H1 (cell line): ENCODE measurements at regions not wholly inside any gene's neighbourhood (a gene's known extent, or its start where the extent isn't known, plus 50 kb on each side); places are given as distances from the start of the nearest gene placed in this dataset.

Experiments
- CHD2 ChIP-seq: IDR thresholded peaks from 2 replicates; pipeline ENCODE4 v1.6.1; 2012; ENCODE audit warnings: low read length, improper control_type of control experiment
- POLR2A ChIP-seq, 2 experiments: IDR thresholded peaks; 1 replicate in 1 of 2; 2 replicates in 1 of 2; pipeline ENCODE4 v1.6.1; 2011; ENCODE audit warnings: low read depth in 2 of 2, low read length in 2 of 2, mild to moderate bottlenecking in 2 of 2; ENCODE audit errors: control extremely low read depth in 1 of 2
- POLR2AphosphoS5 ChIP-seq: IDR thresholded peaks from 2 replicates; pipeline ENCODE4 v1.6.1; 2011; ENCODE audit warnings: low read depth, low read length
- RFX5 ChIP-seq: IDR thresholded peaks from 2 replicates; pipeline ENCODE4 v1.6.1; 2011; ENCODE audit warnings: low read depth, low read length, improper control_type of control experiment, borderline replicate concordance
- TAF1 ChIP-seq: IDR thresholded peaks from 2 replicates; pipeline ENCODE4 v1.6.1; 2011; ENCODE audit warnings: mild to moderate bottlenecking, low read depth, low read length
- TAF7 ChIP-seq: optimal IDR thresholded peaks from 2 replicates; pipeline ENCODE3; 2011; ENCODE audit warnings: low read depth, mild to moderate bottlenecking, inconsistent platforms, low read length, moderate library complexity, borderline replicate concordance
- TF ChIP-seq, protein P1 (sequence below), 3 experiments: IDR thresholded peaks; 1 replicate in 2 of 3; 2 replicates in 1 of 3; pipeline versions ENCODE4 v1.5.1 to v1.6.1; 2011; ENCODE audit warnings: low read length in 3 of 3, mild to moderate bottlenecking in 3 of 3, inconsistent platforms in 2 of 3, low read depth in 1 of 3, moderate library complexity in 1 of 3; ENCODE audit not compliant: insufficient read depth in 1 of 3; ENCODE audit errors: control extremely low read depth in 1 of 3
- TF ChIP-seq, protein P2 (sequence below): IDR thresholded peaks from 2 replicates; pipeline ENCODE4 v1.6.1; 2011; ENCODE audit warnings: low read length, improper control_type of control experiment
- TF ChIP-seq, protein P3 (sequence below): IDR thresholded peaks from 2 replicates; pipeline ENCODE4 v1.6.1; 2012; ENCODE audit warnings: inconsistent platforms
- TF ChIP-seq, protein P4 (sequence below): IDR thresholded peaks from 2 replicates; pipeline ENCODE4 v1.6.1; 2012; ENCODE audit warnings: low read length, inconsistent platforms

DNA sequence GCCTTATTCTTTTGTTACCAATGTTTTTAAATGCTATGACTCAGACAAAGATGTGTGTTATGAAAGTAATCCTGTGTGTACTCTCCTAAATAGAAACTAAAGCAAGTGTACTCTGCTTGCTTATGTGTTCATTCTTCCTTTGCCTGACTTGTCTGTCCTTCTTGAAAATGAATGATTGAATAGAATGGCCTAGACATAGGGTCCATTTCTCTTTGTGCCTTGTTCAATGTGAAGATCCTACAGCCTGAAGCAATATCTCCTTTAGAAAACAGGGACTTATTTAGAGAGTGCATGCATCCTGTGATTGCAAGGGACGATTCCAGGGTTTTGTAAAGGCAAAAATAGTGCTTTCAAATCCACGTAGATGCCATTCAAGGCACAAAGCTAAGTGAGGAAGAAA is 343.6 kb upstream of the TACR3 start:
- TF ChIP-seq, protein P1, sequence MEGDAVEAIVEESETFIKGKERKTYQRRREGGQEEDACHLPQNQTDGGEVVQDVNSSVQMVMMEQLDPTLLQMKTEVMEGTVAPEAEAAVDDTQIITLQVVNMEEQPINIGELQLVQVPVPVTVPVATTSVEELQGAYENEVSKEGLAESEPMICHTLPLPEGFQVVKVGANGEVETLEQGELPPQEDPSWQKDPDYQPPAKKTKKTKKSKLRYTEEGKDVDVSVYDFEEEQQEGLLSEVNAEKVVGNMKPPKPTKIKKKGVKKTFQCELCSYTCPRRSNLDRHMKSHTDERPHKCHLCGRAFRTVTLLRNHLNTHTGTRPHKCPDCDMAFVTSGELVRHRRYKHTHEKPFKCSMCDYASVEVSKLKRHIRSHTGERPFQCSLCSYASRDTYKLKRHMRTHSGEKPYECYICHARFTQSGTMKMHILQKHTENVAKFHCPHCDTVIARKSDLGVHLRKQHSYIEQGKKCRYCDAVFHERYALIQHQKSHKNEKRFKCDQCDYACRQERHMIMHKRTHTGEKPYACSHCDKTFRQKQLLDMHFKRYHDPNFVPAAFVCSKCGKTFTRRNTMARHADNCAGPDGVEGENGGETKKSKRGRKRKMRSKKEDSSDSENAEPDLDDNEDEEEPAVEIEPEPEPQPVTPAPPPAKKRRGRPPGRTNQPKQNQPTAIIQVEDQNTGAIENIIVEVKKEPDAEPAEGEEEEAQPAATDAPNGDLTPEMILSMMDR (IDR thresholded peaks at IDR 0.05; ENCODE audit: control extremely low read depth in 1 of 3, insufficient read depth in 1 of 3, low read depth in 1 of 3, low read length in 3 of 3), result no peak
- TF ChIP-seq, protein P2, sequence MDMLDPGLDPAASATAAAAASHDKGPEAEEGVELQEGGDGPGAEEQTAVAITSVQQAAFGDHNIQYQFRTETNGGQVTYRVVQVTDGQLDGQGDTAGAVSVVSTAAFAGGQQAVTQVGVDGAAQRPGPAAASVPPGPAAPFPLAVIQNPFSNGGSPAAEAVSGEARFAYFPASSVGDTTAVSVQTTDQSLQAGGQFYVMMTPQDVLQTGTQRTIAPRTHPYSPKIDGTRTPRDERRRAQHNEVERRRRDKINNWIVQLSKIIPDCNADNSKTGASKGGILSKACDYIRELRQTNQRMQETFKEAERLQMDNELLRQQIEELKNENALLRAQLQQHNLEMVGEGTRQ, result no peak
- TF ChIP-seq, protein P3, sequence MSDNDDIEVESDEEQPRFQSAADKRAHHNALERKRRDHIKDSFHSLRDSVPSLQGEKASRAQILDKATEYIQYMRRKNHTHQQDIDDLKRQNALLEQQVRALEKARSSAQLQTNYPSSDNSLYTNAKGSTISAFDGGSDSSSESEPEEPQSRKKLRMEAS, result no peak
- TF ChIP-seq POLR2AphosphoS5 (no peak), CHD2 (no peak), RFX5 (no peak), POLR2A (IDR thresholded peaks at IDR 0.05; ENCODE audit: control extremely low read depth in 1 of 2, low read depth in 2 of 2, low read length in 2 of 2) (no peak), TAF7 (no peak), TAF1 (no peak)
- TF ChIP-seq, protein P4, sequence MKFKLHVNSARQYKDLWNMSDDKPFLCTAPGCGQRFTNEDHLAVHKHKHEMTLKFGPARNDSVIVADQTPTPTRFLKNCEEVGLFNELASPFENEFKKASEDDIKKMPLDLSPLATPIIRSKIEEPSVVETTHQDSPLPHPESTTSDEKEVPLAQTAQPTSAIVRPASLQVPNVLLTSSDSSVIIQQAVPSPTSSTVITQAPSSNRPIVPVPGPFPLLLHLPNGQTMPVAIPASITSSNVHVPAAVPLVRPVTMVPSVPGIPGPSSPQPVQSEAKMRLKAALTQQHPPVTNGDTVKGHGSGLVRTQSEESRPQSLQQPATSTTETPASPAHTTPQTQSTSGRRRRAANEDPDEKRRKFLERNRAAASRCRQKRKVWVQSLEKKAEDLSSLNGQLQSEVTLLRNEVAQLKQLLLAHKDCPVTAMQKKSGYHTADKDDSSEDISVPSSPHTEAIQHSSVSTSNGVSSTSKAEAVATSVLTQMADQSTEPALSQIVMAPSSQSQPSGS, result no peak
